Stimulated activated CD8-positive, alpha-beta memory T cell treated with anti-CD3 and anti-CD28 coated beads, Interleukin-7, amount 100 ng/mL, for 48 hours (primary cell): ENCODE measurements at regions not wholly inside any gene's neighbourhood (a gene's known extent, or its start where the extent isn't known, plus 50 kb on each side); places are given as distances from the start of the nearest gene placed in this dataset.

Source experiments
- DNase-seq, 2 donors: peaks; one replicate each; pipeline ENCODE4 v3.0.0-alpha.2; 2020; ENCODE audit warnings: low read depth in 1 of 2; ENCODE audit errors: extremely low read depth in 1 of 2

DNA sequence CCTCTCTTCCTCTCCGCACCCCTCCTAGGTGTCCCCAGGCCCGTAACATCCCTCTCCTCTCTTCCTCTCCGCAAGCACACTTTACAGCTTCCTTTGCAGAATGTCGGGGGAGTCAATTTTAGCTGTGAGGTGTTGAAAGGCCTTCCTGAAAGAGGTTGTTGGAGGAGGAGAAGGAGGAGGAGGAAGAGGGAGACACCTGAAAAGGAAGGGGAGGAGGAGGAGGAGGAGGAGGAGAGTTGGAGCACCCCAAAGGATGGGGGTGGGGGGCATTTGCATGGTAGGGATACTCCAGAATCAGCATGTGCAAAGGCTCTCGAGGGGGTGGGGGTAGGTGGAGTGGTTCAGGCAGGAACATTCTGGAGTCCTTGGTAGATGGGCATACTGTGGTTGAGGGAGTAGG lies 1045.1 kb downstream of the TBC1D22A start:
- DNase-seq, result no peak

DNA sequence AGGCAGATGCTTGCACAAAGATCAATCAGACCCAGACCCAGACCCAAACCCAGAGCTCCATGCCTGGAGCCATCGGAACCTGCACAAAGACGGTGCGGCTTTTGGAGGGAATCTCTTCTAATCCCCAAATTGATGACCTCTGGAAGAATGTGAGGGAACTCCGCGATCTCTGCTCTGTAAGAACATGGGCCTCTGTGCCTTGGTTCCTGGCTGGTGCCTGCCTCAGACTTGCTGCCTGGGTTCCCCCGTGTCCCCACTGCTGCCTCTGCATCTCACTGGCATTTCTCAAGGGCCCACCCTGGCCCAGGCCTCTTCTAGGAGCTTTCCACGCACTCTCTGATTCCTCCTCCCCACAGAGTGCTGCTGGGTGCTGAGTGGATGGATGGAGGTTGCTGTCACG lies 1044.4 kb downstream of the TBC1D22A start:
- no peak for DNase-seq

DNA sequence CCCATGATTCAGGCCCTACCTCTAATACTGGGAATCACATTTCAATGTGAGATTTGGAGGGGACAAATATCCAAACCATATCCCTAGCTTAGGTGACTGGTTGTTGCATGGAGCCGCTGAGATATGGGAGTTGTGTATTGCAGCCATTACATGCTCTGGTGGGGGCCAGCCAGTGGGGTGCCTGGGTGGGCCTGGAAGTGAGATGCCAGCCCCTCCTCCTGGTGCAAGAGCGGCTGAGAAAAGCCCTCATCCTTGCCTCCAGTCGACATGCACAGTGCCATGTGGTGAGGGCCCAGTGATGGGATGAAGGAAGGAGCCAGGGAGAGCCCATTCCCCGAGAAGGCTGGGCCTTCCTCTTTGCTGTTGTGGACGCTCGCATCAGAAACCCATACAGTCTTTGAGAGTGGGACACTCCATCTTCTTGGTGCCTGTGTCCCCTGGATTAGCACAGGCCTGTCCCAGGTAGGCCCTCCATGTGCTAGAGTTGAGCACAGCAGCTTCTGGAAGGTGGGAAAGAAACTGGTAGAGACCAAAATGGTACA lies 1043.0 kb downstream of the TBC1D22A start:
- no peak for DNase-seq

DNA sequence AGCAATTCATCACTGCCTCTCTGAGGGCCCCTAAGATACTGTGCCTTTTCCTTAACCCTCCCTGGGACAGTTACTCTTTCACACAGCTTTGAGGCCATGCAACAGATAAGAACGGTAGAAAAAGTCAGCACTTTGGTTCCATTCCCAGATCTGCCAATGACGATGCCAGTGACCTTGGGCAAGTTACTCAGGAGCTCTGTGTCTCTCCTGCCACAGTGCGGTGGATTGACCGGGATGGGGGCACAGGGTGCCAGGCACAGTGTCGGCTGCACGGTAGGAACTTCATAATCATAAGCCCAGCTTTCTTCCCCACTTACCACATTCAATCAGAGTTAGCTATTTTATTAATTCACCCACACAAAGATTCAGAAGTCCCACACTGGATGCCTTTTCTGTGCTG lies 1041.8 kb downstream of the TBC1D22A start:
- no peak for DNase-seq

DNA sequence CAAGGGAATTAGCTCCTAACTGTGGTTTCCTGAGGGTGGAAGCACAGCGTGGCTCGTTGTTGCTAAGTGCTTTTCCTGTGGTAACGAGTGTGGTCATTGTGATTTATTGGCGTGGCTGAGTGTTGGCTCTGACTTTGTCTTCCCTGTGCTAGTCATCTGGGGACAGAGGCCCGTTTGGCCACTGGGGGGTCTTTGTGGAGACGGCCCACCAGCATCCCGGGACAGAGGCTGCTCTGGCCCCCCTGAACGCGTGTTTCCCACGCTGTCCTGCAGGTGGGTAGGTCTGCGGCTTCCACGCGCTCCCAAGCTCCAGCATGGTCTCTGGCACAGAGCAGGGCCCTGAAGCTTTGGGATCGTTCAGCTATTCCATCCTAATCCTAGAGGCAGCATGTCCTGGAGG lies 1040.0 kb downstream of the TBC1D22A start:
- no peak for DNase-seq

DNA sequence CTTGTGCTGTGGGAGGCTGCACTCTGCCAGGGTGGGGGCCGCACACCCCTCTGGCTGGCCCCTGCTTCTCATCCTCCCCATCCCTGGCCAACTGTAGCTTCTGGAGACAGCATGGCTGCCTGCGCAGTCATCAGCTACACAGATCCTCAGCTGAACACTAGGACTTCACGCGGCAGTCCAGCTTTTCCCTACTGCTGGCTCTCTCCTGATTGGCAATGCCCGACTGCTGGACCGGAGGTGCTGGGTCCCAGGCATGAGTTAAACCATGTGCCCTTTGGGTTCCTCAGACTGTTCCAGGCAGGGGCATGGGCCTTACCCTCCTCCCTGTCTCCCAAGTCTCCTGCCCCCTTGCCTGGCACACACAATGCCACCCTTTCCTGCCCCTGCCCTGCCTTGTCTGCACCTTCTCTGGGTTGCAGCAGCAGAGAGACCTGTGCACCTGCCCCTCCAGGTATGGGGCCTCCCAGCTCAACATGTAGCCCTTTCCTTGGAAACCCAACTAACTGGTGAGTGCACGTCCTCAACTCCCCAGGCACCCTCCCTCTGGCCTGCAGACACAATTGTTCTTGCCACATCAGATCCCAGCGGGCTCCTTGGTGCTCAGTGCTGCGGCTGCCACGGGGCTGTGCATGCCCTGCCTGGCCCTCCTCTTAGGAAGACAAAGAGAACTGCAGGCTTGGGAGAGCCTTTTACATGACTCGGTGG lies 1039.2 kb downstream of the TBC1D22A start:
- no peak for DNase-seq

DNA sequence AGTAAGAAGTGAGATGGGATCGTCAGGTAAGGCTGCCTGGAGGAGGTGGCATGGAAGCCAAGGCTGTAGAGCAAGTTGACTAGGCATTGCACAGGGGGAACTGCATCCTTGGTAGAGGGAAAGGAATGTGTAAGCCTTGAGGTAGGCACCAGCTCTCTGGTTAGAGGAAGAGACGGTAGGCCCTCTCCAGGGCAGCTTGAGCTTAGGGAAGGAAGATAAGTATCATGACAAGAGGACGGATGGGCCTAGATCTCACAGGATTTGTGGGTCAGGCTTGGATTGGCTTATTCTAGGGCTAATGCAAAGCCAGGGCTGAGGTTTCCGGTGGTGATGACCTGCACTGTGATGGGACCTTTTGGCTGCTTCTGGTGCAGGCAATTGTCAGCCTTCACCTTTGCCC lies 1035.8 kb downstream of the TBC1D22A start:
- DNase-seq, result no peak

DNA sequence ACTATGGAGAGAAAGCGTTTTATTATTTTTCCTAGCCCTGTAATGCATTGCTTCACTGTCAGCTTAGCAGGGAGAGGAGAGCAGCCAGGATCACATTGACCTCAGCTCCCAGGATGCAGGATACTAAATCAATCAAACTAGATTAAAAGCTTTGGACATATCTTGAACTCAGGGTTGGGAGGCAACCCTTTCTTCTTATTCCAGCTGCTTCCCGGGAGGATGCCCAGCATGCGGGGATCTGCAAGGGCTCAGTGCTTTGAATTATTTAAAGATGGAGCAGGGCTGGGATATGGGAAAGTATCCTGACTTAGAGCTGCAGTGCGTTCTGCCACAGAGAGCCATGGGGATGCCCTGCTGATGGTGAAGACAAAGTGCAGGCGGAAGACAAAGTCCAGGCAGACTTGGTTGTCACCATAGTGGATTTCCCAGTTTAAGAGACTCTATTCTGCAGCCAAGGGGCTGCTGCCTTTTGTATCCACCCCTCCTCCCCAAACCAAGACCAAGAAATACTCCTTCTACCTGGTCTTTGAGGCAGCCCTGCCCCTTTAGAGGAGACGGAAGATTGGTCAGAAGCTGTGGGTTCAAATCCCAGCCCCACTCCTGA lies 1035.0 kb downstream of the TBC1D22A start:
- no peak for DNase-seq

DNA sequence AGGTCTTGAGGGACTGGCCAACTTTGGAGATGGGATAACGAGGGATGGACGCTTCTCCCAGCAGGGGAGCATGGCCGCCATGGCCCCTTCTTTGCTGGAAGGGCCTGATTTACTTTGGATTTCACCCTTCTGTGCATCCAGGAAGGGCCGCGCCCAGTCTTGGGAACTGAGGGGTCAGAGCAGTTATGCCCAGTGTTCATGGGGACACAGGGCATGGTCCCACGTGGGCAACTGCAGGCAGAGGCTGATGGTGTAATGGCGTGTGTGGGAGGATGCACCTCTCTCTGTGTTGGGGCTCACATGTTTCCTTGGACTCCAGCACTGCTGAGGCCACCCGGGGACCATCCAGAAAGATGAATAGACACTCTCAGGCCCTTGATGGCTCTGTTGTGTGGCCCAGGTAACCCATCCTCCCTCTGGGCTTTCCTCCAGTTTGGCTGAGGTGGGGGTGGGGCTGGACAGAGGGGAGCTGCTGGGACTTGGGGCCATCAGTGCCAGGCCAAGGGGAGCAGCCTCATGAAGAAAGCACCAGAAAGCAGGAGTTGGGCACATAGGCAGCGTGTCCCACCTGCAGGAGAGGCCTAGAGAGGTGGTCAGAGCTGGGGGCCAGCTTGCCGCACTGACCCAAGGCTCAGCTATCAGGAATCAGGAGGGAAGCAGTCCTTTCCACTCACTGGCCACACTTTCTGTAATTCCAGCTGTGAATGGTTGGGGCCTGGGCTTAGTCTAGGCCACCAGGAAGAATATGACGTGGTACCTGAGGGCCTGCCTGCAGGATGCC lies 1033.9 kb downstream of the TBC1D22A start:
- no peak for DNase-seq

DNA sequence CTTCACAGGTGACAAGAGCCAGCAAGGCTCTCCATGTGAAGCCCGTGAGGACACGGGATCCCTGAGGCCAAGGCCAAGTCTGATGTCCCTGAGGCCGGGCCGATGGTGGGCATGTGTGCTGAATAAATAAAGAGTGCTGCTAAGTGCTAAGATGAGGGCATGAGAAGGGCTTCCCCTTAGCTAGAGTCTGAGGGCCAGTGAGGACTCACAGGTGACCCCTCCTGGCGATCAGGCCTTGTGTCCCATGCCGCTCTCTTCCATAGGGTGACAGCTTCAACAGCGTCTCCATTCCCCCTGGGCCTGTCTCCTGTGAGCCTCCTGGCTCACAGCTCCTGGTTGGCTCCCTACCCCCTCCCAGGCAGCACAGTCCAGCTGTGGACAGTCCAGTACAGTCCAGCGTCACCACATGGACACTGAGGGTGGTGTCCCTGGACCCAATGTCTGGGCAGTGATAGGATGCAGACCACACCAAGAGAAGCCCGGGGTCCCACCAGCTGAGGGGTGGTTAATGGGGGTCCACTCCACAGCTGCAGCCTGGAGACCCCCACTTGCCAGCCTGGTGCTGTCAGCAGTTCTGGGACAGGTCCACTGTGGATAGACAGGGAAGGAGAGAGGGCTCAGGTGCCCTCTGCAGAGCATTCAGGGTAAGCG lies 1033.2 kb downstream of the TBC1D22A start:
- no peak for DNase-seq

DNA sequence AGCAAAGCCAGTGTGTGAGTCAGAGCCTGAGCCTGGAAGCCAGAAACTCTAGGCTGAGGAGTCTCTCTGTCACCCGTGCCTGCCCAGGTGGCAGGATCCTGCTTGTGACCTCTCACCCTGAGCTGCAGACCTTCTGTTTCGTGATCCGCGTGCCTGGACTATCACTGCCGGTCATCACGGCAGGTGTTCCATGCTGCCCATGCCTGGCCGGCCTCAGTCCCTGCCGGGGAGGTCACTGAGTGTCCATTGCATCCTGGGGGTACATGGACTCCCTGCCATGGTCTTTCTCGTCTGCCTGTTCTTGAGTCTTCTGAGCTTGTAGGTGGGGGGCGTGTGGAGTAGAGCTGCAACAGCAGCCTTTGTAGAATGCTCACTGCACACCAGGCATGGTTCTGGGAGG lies 1032.4 kb downstream of the TBC1D22A start:
- DNase-seq, result no peak

DNA sequence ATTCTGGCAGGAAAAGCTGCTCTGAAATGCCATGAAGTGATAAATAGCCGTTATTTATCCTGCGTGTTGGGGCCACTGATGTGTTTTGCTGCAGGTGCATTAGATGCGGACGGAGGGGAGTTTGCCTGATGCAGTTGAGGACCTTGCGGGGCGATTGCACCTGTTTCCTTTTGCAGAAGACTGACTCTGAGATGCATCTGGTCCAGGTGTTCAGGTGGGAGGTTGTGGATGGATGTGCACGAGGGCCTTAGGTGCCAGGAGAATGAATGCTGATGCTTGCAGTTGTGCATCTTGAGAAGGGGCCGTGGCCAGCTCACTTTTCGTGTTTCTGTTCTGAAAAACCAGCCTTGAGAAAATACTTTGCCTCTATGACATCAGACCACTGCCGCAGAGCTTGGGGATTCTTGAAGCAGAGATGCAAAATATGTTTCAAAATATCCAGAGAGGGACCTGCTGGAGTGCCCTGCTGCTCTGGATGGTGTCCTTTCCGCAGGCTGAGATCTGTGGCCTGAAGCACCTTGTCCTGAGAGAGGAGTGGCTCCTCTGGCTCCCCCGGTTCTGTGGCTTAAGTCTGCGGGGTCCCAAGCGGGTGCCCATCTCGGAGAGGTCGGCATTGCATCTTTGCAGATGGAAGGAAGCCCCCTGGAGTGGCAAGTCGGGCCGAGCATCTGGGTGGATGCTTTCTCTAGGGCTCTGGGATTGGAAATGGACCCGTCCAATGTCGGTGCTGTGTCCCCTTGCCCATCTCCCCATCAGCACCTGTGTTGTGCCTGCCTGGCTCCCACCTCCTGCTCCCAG lies 1031.1 kb downstream of the TBC1D22A start:
- no peak for DNase-seq

DNA sequence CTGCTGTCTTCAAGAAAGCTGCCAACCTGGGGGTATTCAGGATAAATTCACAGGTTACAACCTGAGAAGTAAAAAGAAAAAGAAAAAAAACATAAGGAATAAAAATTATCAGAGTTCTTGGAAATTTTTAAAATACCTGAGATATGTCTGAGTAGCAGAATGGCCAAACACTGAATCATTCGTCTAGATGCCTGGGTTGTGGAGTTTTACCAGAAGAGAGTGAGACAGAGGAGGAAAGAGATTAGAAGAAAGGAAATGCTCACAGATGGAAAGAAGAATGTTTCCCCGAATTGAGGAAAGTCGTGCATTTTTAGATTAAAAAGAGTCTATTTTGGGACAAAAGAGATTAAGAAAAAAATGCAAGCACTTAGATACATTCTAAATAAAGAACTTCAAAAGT lies 1026.7 kb downstream of the TBC1D22A start:
- DNase-seq, result no peak

DNA sequence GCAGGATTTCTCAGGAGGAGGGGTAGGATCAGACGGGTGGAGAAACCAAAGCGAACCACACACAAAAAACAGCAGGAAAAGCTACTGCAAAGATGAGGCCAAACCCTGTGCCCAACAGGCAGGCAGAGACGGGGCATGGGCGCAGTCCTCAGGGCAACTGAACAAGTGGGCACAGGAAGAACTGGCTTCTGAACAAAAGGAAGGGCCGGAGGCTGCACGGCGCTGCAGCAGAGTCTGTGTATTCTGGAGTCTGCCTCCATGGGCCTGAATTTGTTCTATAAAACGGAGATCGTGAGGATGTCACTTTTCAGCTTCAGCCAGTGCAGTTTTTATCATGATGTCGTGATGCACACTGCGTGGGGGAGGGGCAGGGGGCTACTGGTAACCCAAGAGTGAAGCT lies 1026.0 kb downstream of the TBC1D22A start:
- no peak for DNase-seq

DNA sequence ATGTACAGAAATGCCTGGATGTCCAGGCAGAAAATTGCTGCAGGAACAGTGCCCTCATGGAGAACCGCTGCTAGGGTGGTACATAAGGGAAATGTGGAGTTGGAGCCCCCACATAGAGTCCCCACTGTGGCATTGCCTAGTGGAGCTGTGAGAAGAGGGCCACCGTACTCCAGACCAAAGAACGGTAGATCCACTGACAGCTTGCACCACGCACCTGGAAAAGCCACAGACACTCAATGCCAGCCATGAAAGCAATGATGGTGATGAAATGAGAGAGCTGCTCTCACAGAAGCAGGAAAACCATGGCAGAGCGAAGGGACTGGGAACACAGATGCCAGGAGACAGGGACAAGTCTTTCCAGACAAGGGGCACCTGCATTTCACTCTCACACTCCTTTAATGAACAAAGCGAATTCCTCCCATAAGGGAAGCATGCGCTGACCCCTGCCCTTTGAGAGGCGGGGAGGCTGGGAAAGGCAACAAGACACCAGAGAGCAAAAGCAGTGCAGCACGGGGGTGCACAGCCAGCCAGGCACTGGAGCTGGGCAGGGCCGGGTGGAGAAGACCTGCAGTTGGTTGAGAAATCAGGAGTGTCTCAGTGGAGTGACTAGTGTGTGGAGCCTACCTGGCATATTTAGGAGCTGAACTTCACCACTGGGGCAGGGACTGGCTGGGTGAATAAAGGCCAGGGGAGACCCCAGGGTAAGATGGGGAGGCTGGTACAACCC lies 1025.2 kb downstream of the TBC1D22A start:
- DNase-seq, result no peak

DNA sequence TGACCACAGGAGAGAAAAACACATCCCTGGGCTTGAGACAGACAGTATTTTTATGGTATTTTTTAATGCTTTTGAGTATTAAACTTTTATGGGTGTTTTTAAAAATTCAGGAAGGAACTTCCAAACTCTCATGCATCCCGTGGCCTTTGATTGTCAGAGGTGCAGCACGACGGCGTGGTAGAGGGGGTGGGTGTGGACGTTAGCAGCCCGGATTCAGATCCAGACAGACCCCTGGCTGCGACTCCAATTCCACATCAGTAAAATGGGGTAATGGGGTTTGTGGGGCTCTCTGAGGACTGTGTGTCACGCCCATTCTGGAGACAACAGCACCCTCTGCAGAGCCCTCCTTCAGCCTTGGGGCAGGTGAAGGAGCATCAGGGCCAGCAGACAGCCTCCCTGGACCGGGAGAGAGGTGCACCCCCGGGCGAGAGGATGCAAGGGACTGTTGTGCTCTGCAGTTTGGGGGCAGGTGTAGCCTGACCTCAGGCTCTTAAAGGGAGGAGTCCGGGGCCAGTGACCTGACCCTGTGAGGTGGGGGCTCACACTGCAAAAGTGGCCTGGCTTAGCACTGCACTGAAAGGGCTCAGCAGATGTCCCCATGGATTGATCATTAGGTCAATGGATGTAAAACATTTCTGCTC lies 1024.3 kb downstream of the TBC1D22A start:
- no peak for DNase-seq

DNA sequence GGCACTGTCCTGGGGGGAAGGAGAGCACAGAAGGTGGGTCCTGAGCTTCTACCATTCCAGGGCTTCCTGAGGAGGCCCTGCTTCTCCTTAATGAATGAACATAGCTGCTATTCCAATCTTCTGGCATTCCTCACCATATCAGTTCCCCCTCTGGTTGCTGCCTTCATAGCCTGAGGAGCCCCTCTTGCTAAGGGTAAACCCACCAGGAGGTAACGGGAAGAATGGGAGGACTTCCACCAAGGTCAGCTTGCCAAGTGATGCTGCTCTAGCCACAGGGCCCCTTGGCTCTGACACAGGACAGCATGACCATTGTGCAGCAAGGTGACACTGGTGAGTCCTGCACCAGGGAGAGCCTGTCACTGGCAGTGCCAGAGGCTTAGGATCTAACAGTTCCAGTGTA lies 1022.5 kb downstream of the TBC1D22A start:
- no peak for DNase-seq

DNA sequence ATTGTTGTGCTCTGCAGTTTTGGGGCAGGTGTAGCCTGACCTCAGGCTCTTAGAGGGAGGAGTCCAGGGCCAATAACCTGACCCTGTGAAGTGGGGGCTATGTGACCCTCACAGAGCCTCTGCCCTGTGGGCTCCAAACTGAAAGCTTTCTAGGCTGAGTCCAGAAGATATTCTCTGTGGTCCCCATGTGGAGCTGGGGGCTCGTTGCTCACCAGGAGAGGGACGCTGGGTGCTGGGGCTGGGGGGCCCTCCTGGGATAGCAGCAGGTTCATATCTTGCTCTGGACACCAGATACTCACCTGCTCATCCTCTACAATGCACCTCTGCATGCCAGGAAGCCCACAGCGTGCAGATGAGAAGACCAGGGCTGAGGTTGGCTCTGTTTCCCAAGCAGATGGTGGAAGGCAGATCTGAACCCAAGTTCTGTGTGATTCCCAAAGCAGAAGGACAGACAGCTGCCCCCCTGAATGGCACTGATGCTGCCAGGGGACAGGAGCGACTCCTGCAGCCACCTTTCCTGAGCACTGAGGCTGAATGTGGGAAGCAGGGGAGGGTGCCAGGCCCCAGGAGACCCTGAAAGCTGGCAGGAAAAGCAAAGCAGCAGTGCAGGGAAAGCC lies 1022.0 kb downstream of the TBC1D22A start:
- DNase-seq, result no peak
